GM10248 (cell line): ENCODE measurements at regions not wholly inside any gene's neighbourhood (a gene's known extent, or its start where the extent isn't known, plus 50 kb on each side); places are given as distances from the start of the nearest gene placed in this dataset.
"Not testable (repeated sequence)": the region's sequence is repeated elsewhere in the genome, so short reads cannot be mapped to it uniquely, and the experiment has no call there.

Source experiments
- CTCF ChIA-PET: fragments of 300-600 bp; sonication (Branson Sonifier 250); formaldehyde crosslinking; extraction: SDS; loops from one replicate; lab custom pipeline; 2021; ENCODE audit warnings: antibody characterized with exemption; lab: Yijun Ruan, JAX
- POLR2A ChIA-PET: fragments of 350-650 bp; sonication (Branson Sonifier 250); formaldehyde crosslinking; extraction: SDS; loops from one replicate; lab custom pipeline; 2020; ENCODE audit warnings: antibody characterized with exemption; lab: Yijun Ruan, JAX
- DNase-seq: peaks from one replicate; pipeline ENCODE4 v3.0.0; 2012; ENCODE audit errors: extremely low spot score
- CTCF ChIP-seq: IDR thresholded peaks from 2 replicates; pipeline ENCODE4 v1.5.1; 2012; ENCODE audit warnings: mild to moderate bottlenecking, low read depth; ENCODE audit errors: extremely low read depth, missing control alignments, control extremely low read depth

DNA sequence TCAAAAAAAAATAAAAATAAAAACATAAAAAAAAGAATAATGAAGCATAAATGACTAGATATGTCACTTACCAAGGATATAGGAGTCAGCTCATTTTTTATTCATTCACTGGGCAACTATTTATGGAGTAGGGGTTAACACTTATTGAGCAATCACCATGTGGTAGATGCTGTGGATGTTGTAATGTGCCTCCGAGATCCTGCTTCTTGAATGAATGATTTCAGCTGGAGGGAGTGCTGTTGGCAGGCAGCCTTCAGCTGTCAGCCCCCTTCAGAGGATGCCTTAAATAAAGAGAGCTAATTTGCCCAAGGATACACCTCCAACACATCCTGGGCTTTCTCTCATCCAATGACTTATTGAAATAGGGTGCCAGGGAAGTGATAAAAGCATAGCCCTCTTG is 229.5 kb upstream of the DTNBP1 start:
- CTCF ChIA-PET, result interaction anchor here (0.8 to 1.2 kb wide), 2 partner anchors 9 to 18 kb away, joined by 3 read pairs; no protein-coding TSS in a partner anchor
- POLR2A ChIA-PET, result interaction anchor here (0.6 kb wide), 2 partner anchors 199 to 236 kb away, joined by 3 to 7 read pairs; partner anchors contain the start of gene MYLIP
- no peak for DNase-seq
- TF ChIP-seq CTCF, result no peak

GRCh38 chr6:15888798-15889772 is 226.3 kb upstream of the DTNBP1 start:
- DNase-seq, result no peak
- TF ChIP-seq CTCF, result no peak
- ChIA-PET CTCF (interaction anchor here (1.3 to 2.0 kb wide), 3 partner anchors 8 to 19 kb away, joined by 3 to 5 read pairs (median 4); no protein-coding TSS in a partner anchor), POLR2A (no interaction called here)

GRCh38 chr6:15887491-15888461 is 224.9 kb upstream of the DTNBP1 start:
- TF ChIP-seq CTCF, result no peak
- ChIA-PET CTCF (interaction anchor here (1.0 to 2.0 kb wide), 4 partner anchors 9 to 196 kb away, joined by 3 to 5 read pairs (median 4); no protein-coding TSS in a partner anchor), POLR2A (interaction anchor here (0.6 kb wide), 1 partner anchor 522 kb away, joined by 6 read pairs; no protein-coding TSS in a partner anchor)
- DNase-seq, result no peak

DNA sequence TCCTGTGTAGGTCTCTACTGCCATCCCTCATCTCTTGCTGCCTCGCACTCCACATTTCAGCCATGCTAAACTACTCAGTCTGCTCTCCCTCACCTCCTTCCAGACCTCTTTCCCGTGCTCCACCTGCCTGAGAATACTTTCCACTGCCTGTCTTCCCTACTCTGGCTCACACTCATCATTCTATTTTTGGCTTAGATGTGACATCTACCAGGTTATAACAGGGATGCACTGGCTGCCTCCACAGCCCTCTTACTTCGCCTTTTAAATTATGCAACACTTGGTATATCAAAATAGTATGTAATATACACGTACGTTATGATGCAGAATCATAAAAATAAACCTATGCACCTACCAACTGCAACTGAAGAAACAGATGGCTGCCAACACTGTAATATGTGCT is 222.8 kb upstream of the DTNBP1 start:
- CTCF ChIA-PET, result interaction anchor here (1.0 to 1.2 kb wide), 2 partner anchors 9 to 12 kb away, joined by 3 read pairs; no protein-coding TSS in a partner anchor
- no peak for TF ChIP-seq CTCF
- POLR2A ChIA-PET, result no interaction called here
- DNase-seq, result no peak

DNA sequence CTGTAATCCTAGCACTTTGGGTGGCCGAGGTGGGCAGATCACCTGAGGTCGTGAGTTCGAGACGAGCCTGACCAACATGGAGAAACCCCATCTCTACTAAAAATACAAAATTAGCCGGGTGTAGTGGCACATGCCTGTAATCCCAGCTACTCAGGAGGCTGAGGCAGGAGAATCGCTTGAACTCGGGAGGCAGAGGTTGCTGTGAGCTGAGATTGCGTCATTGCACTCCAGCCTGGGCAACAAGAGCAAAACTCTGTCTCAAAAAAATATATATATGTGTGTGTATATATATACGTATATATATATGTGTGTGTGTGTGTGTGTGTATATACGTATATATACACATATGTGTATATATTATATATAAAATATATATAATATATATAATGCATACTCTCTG is 220.8 kb upstream of the DTNBP1 start:
- POLR2A ChIA-PET, DNase-seq: not testable (repeated sequence)
- CTCF ChIA-PET, result interaction anchor here (1.4 to 2.1 kb wide), 2 partner anchors 88 to 322 kb away, joined by 3 to 4 read pairs; no protein-coding TSS in a partner anchor

DNA sequence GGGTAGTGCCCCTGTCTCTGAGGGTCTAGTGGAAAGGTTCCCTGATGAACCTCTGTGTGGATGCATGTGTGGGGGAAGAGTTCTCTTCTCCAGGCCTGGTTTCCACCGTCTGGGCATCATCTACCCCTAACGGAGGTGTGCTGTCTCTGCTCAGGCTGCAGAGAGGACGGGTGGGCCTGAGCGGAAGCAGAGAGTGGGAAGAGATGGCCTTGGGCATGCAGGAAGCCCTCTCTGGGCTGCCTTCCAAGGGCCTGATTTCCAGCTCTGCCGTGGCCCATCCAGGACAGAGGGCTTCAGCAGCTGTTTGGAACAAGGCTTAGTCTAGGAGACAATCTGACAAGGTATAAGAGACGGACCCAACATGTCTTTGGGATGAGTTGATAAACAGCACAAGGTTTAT is 220.1 kb upstream of the DTNBP1 start:
- CTCF ChIA-PET, result interaction anchor here (1.3 to 2.1 kb wide), 4 partner anchors 9 to 323 kb away, joined by 3 to 6 read pairs (median 4); no protein-coding TSS in a partner anchor

More for the DNA sequence above, 220.1 kb upstream of the DTNBP1 start:
- no peak for TF ChIP-seq CTCF
- POLR2A ChIA-PET, result no interaction called here
- no peak for DNase-seq
